ENCODE measurements at regions not wholly inside any gene's neighbourhood (a gene's known extent, or its start where the extent isn't known, plus 50 kb on each side); places are given as distances from the start of the nearest gene placed in this dataset.

GRCh38 chr7:17481118-17481517 is 182.7 kb downstream of the AHR start:
- no peak for DNase-seq (ENCODE audit: low read depth, low spot score)

GRCh38 chr7:17485368-17485767 is 186.9 kb downstream of the AHR start:
- DNase-seq (ENCODE audit: low read depth, low spot score), result no peak

- DNase-seq (ENCODE audit: low read depth, low spot score), result no peak
Measured at GRCh38 chr7:17485904-17486303, 187.5 kb downstream of the AHR start.

- no peak for DNase-seq (ENCODE audit: low read depth, low spot score)
Measured at GRCh38 chr7:17486835-17487234, 188.4 kb downstream of the AHR start.

GRCh38 chr7:17487343-17487742 is 188.9 kb downstream of the AHR start:
- no peak for DNase-seq (ENCODE audit: low read depth, low spot score)

GRCh38 chr7:17488829-17489228 is 190.4 kb downstream of the AHR start:
- no peak for DNase-seq (ENCODE audit: low read depth, low spot score)

GRCh38 chr7:17489961-17490360 is 191.5 kb downstream of the AHR start:
- no peak for DNase-seq (ENCODE audit: low read depth, low spot score)

GRCh38 chr7:17490825-17491224 is 192.4 kb downstream of the AHR start:
- DNase-seq (ENCODE audit: low read depth, low spot score), result no peak

GRCh38 chr7:17492437-17492836 is 194.0 kb downstream of the AHR start:
- no peak for DNase-seq (ENCODE audit: low read depth, low spot score)

- no peak for DNase-seq (ENCODE audit: low read depth, low spot score)
Measured at GRCh38 chr7:17493446-17493845, 195.0 kb downstream of the AHR start.

- DNase-seq (ENCODE audit: low read depth, low spot score), result no peak
Measured at GRCh38 chr7:17495655-17496394, 197.4 kb downstream of the AHR start.

GRCh38 chr7:17497136-17497535 is 198.7 kb downstream of the AHR start:
- DNase-seq (ENCODE audit: low read depth, low spot score), result no peak

- peak; percentile 75 for DNase-seq (ENCODE audit: low read depth, low spot score)
Measured at GRCh38 chr7:17497549-17498167, 199.2 kb downstream of the AHR start.

- DNase-seq (ENCODE audit: low read depth, low spot score), result peak; percentile 8
Measured at GRCh38 chr7:17498230-17498629, 199.8 kb downstream of the AHR start.

GRCh38 chr7:17500736-17501135 is 202.3 kb downstream of the AHR start:
- no peak for DNase-seq (ENCODE audit: low read depth, low spot score)

- peak; percentile 41 for DNase-seq (ENCODE audit: low read depth, low spot score)
Measured at GRCh38 chr7:17501441-17502212, 203.2 kb downstream of the AHR start.

- no peak for DNase-seq (ENCODE audit: low read depth, low spot score)
Measured at GRCh38 chr7:17502213-17503060, 204.0 kb downstream of the AHR start.

- no peak for DNase-seq (ENCODE audit: low read depth, low spot score)
Measured at GRCh38 chr7:17506095-17506494, 207.6 kb downstream of the AHR start.

- DNase-seq (ENCODE audit: low read depth, low spot score), result no peak
Measured at GRCh38 chr7:17506596-17506995, 208.1 kb downstream of the AHR start.

- no peak for DNase-seq (ENCODE audit: low read depth, low spot score)
Measured at GRCh38 chr7:17507717-17508116, 209.3 kb downstream of the AHR start.

GRCh38 chr7:17512181-17512675 is 213.8 kb downstream of the AHR start:
- DNase-seq (ENCODE audit: low read depth, low spot score), result no peak

GRCh38 chr7:17516771-17517170 is 218.3 kb downstream of the AHR start:
- no peak for DNase-seq (ENCODE audit: low read depth, low spot score)
